ENCODE measurements at regions not wholly inside any gene's neighbourhood (a gene's known extent, or its start where the extent isn't known, plus 50 kb on each side); places are given as distances from the start of the nearest gene placed in this dataset.

- Histone ChIP-seq H3K27me3 (replicated peaks; ENCODE audit: insufficient read depth) (no peaks in the 10 kb centered on the region), H3K9me3 (no peaks in the 10 kb centered on the region), H3K4me1 (replicated peaks) (no peaks in the 10 kb centered on the region), H3K27ac (no peak overlapping the region), H3K36me3 (no peaks in the 10 kb centered on the region), H3K4me3 (no peak overlapping the region)
- no peak for DNase-seq (ENCODE audit: low spot score)
- no peak for TF ChIP-seq CTCF (IDR thresholded peaks at IDR 0.05)
- no peak for TF ChIP-seq POLR2AphosphoS5 (IDR thresholded peaks at IDR 0.05)
- TF ChIP-seq POLR2A (IDR thresholded peaks at IDR 0.05): no peak
- intact Hi-C loops (cut with DNase I): no loop called here
- WGBS: 55% methylated on average over 4 of the region's 4 CpGs
Measured at GRCh38 chr2:56718413-56718812, 534.6 kb downstream of the CCDC85A start.

GRCh38 chr2:56729212-56729611 is 545.4 kb downstream of the CCDC85A start:
- WGBS: 69% methylated on average over 1 of the region's 1 CpG
- intact Hi-C loops (cut with DNase I): no loop called here
- Histone ChIP-seq H3K9me3 (no peaks in the 10 kb centered on the region), H3K36me3 (no peaks in the 10 kb centered on the region), H3K4me3 (no peak overlapping the region), H3K27ac (no peak overlapping the region), H3K27me3 (replicated peaks; ENCODE audit: insufficient read depth) (no peaks in the 10 kb centered on the region), H3K4me1 (replicated peaks) (no peaks in the 10 kb centered on the region)
- TF ChIP-seq CTCF (IDR thresholded peaks at IDR 0.05): no peak
- TF ChIP-seq POLR2A (IDR thresholded peaks at IDR 0.05): no peak
- no peak for TF ChIP-seq POLR2AphosphoS5 (IDR thresholded peaks at IDR 0.05)
- no peak for DNase-seq (ENCODE audit: low spot score)

- no peak for DNase-seq (ENCODE audit: low spot score)
- H3K36me3 ChIP-seq: no peaks in the 10 kb centered on the region
- H3K4me3 ChIP-seq: no peak overlapping the region
- 64% methylated on average over 2 of the region's 2 CpGs for WGBS
- intact Hi-C loops (cut with DNase I): no loop called here
- no peak overlapping the region for H3K27ac ChIP-seq
- no peaks in the 10 kb centered on the region for H3K4me1 ChIP-seq (replicated peaks)
- H3K9me3 ChIP-seq: no peaks in the 10 kb centered on the region
- TF ChIP-seq POLR2AphosphoS5 (IDR thresholded peaks at IDR 0.05) (no peak), CTCF (IDR thresholded peaks at IDR 0.05) (no peak), POLR2A (IDR thresholded peaks at IDR 0.05) (no peak)
- no peaks in the 10 kb centered on the region for H3K27me3 ChIP-seq (replicated peaks; ENCODE audit: insufficient read depth)
Measured at GRCh38 chr2:56732946-56733345, 549.2 kb downstream of the CCDC85A start.

- H3K27me3 ChIP-seq (replicated peaks; ENCODE audit: insufficient read depth): no peaks in the 10 kb centered on the region
Measured at GRCh38 chr2:56739413-56739812, 555.6 kb downstream of the CCDC85A start.

More at GRCh38 chr2:56739413-56739812, 555.6 kb downstream of the CCDC85A start:
- Histone ChIP-seq H3K4me3 (no peak overlapping the region), H3K9me3 (no peaks in the 10 kb centered on the region), H3K27ac (no peak overlapping the region), H3K36me3 (no peaks in the 10 kb centered on the region), H3K4me1 (replicated peaks) (no peaks in the 10 kb centered on the region)
- TF ChIP-seq CTCF (IDR thresholded peaks at IDR 0.05) (no peak), POLR2AphosphoS5 (IDR thresholded peaks at IDR 0.05) (no peak)
- intact Hi-C loops (cut with DNase I): no loop called here
- DNase-seq (ENCODE audit: low spot score): no peak
- 36% methylated on average over 1 of the region's 1 CpG for WGBS
